ENCODE measurements at regions not wholly inside any gene's neighbourhood (a gene's known extent, or its start where the extent isn't known, plus 50 kb on each side); places are given as distances from the start of the nearest gene placed in this dataset.

DNA sequence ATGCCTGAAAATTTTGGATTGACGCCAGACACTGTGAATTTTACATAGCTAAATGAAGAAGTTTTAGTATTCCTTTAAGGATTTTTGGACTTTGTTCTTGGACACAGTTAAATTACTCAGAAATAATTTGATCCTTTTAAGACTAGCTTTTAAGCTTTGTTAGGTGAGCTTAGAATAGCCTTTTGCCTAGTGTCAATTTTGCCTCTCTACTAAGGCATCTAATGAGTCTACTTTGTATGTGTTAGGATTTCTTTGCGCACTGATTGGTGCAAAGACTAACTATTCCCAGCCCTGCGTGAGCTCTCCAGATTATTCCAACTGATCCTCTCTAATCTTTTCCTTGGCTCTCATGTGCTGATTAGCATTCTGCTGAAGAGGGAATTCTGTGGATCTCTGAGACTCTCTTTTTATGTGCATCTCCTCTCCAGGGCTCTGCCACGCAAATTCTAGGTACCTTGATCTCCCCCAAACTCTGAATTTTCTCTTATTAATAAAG lies 128.1 kb upstream of the BCL9 start:
- TF ChIP-seq, protein P1, sequence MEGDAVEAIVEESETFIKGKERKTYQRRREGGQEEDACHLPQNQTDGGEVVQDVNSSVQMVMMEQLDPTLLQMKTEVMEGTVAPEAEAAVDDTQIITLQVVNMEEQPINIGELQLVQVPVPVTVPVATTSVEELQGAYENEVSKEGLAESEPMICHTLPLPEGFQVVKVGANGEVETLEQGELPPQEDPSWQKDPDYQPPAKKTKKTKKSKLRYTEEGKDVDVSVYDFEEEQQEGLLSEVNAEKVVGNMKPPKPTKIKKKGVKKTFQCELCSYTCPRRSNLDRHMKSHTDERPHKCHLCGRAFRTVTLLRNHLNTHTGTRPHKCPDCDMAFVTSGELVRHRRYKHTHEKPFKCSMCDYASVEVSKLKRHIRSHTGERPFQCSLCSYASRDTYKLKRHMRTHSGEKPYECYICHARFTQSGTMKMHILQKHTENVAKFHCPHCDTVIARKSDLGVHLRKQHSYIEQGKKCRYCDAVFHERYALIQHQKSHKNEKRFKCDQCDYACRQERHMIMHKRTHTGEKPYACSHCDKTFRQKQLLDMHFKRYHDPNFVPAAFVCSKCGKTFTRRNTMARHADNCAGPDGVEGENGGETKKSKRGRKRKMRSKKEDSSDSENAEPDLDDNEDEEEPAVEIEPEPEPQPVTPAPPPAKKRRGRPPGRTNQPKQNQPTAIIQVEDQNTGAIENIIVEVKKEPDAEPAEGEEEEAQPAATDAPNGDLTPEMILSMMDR (IDR thresholded peaks at IDR 0.05) = no peak
- no peak for TF ChIP-seq EZH2 (IDR thresholded peaks at IDR 0.05; ENCODE audit: borderline replicate concordance, insufficient read depth, low read depth, low read length, poor library complexity, severe bottlenecking)

Data from B cell (primary cell).